ENCODE measurements at regions not wholly inside any gene's neighbourhood (a gene's known extent, or its start where the extent isn't known, plus 50 kb on each side); places are given as distances from the start of the nearest gene placed in this dataset.

GRCh38 chr11:122398851-122399250 lies 256.7 kb upstream of the UBASH3B start:
- no peak for DNase-seq

GRCh38 chr11:122398167-122398566 lies 257.4 kb upstream of the UBASH3B start:
- DNase-seq = no peak

GRCh38 chr11:122395282-122395681 lies 260.2 kb upstream of the UBASH3B start:
- DNase-seq = no peak

GRCh38 chr11:122394313-122394712 lies 261.2 kb upstream of the UBASH3B start:
- DNase-seq = no peak

- no peak for DNase-seq
These were observed 262.2 kb upstream of the UBASH3B start for GRCh38 chr11:122393209-122393860.

- no peak for DNase-seq
These were observed 263.0 kb upstream of the UBASH3B start for GRCh38 chr11:122392508-122392907.

GRCh38 chr11:122391049-122391448 lies 264.5 kb upstream of the UBASH3B start:
- DNase-seq = no peak

GRCh38 chr11:122383186-122383585 lies 267.2 kb upstream of the BLID start:
- DNase-seq = no peak

- no peak for DNase-seq
These were observed 259.8 kb upstream of the BLID start for GRCh38 chr11:122375687-122376399.

- no peak for DNase-seq
These were observed 252.8 kb upstream of the BLID start for GRCh38 chr11:122368796-122369195.

GRCh38 chr11:122367809-122368231 lies 251.8 kb upstream of the BLID start:
- peak; percentile 64 for DNase-seq

GRCh38 chr11:122365610-122366360 lies 249.8 kb upstream of the BLID start:
- DNase-seq = peak; percentile 57

GRCh38 chr11:122363296-122363695 lies 247.3 kb upstream of the BLID start:
- DNase-seq = no peak

GRCh38 chr11:122362381-122362780 lies 246.4 kb upstream of the BLID start:
- no peak for DNase-seq

GRCh38 chr11:122360875-122361274 lies 244.9 kb upstream of the BLID start:
- no peak for DNase-seq

GRCh38 chr11:122359081-122359571 lies 243.1 kb upstream of the BLID start:
- peak; percentile 53 for DNase-seq

- no peak for DNase-seq
These were observed 242.3 kb upstream of the BLID start for GRCh38 chr11:122358292-122358691.

- DNase-seq = no peak
These were observed 240.0 kb upstream of the BLID start for GRCh38 chr11:122355968-122356367.

- no peak for DNase-seq
These were observed 238.1 kb upstream of the BLID start for GRCh38 chr11:122354025-122354697.

- no peak for DNase-seq
These were observed 237.5 kb upstream of the BLID start for GRCh38 chr11:122353561-122353960.

- no peak for DNase-seq
These were observed 232.8 kb upstream of the BLID start for GRCh38 chr11:122348659-122349409.

- DNase-seq = no peak
These were observed 230.0 kb upstream of the BLID start for GRCh38 chr11:122346006-122346405.
